ENCODE measurements at regions not wholly inside any gene's neighbourhood (a gene's known extent, or its start where the extent isn't known, plus 50 kb on each side); places are given as distances from the start of the nearest gene placed in this dataset.
"Not testable (repeated sequence)": the region's sequence is repeated elsewhere in the genome, so short reads cannot be mapped to it uniquely, and the experiment has no call there.

DNA sequence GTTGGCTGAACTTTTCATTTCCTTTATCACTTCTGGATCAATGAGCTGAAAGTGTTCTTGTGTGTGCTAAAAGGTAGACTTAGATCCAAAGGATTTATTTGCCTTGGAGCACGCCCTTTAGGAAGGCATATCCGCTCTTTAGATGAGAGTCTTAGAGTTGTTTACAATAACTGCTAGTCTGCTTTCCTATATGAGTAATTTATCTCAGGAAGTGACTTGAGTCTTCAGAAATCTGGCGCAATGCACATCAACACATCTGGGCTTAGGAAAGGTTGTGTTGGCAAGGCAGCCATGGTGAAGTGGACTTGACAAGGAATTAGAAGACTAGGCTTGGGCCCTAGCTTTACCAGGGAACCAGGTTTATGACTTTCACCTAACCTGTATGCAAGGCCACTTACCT is 204.1 kb upstream of the PTGFR start:
- no peak overlapping the region for H3K4me3 ChIP-seq (ENCODE audit: low read length)
- no peak for DNase-seq (ENCODE audit: low read depth, low spot score)

DNA sequence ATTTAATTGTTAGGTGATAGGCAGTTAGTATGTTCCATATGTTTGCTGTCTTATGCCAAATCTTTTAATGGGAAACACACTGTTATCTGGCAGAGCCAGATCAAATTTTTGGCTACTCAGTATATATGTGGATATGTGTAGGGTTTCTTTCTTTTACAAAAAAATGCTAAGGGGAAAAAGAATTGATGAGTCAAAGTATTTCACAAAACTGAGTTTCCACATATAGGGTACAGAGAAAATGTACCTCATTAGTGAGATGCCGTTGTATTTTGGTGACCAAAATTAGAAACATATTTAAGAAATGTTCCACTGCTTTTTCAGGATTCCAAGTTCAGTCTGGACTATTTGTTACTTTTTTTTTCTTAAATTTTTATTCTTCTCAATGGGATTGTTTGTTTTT is 201.2 kb upstream of the PTGFR start:
- DNase-seq (ENCODE audit: low read depth, low spot score), result no peak
- no peak overlapping the region for H3K4me3 ChIP-seq (ENCODE audit: low read length)

DNA sequence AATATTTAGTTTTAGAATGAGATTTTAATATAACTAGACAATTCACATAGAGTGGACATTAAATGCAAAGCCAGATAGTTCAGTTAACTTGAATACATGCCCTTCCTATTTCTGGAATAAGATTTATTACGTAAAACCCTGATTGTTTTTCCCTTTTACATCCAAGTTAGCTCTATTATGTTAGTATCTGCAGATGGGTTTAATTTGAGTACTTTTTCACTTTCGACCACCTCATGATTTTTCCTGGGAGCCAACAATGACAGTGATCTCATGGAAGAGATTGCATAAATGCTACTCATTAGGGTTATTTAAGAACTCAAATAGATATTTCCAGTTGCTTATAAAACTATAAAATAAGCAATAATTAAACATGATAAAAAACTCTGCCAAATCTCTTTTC is 199.4 kb upstream of the PTGFR start:
- no peak for DNase-seq (ENCODE audit: low read depth, low spot score)
- no peak overlapping the region for H3K4me3 ChIP-seq (ENCODE audit: low read length)

DNA sequence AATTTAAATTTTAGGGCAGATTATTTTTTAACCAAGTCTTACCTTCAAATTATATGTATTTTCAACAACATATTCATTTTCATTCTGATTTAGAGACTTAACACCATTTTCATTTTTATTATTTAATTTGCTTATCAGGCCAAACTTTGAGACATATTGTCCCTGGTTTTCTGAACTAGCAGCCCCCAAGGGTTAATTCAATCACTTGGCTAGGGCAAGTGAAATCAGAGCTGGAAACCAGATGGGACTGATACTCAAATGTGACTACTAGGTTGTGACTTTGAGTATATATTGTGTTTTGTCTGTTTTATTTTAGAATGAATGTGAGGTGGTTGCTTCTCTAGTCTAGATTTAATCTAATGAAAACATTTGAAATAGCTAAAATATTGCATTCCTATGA is 198.9 kb upstream of the PTGFR start:
- H3K4me3 ChIP-seq (ENCODE audit: low read length), result no peak overlapping the region
- no peak for DNase-seq (ENCODE audit: low read depth, low spot score)

DNA sequence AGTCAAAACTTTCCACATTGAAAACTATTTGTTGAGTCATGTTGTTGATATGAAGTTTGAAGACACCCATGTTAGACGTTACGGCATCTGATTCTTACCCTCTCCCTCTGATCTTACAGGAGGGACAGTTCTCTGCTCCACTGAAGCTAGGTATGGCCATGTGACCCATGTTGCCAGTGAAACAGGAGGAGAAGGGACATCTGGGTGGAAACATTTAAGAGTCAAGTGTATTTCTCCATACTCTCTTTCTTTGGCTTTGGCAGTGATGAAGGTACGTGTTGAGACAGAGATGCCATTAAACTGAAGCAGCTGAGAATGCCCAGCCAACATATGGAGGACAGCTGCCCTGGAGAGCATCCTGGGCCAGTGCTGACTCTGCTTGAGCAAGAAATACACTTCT is 198.4 kb upstream of the PTGFR start:
- no peak overlapping the region for H3K4me3 ChIP-seq (ENCODE audit: low read length)
- no peak for DNase-seq (ENCODE audit: low read depth, low spot score)

DNA sequence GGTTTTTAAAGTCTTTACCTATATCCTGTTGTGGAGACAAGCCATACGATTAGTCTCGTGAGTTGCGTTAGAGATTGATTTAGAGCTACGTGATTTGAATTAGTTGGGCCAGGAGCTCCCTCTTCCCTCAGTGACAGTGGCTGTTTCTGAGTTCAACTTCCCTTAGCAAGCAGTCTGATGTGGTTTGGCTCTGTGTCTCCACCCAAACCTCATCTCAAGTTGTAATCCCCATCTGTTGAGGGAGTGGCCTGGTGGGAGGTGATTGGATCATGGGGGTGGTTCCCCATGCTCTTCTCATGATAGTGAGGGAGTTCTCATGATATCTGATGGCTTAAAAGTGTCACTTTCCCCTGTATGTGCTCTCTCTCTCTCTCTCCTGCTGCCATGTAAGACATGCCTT is 192.9 kb upstream of the PTGFR start:
- DNase-seq (ENCODE audit: low read depth, low spot score), result peak; percentile 86
- no peak overlapping the region for H3K4me3 ChIP-seq (ENCODE audit: low read length)

DNA sequence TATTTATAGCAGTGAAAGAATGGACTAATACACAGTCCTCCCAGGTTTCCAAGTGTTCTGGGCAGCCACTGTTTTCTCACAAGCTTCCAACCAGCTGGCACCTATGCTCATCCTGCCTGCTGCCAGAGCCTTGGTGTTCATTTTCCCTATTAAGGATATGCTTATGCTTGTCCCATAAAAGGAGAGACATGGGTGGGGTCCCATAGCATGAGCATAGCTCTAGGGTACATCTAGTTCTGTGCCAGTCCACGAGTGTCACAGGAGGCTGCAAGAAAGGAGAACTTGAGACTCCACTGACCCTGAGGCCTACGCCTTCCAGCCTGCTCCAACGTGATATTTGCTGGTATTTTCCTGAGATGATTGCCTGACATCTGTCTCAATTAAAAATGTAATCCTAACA is 192.4 kb upstream of the PTGFR start:
- DNase-seq (ENCODE audit: low read depth, low spot score), result no peak

DNA sequence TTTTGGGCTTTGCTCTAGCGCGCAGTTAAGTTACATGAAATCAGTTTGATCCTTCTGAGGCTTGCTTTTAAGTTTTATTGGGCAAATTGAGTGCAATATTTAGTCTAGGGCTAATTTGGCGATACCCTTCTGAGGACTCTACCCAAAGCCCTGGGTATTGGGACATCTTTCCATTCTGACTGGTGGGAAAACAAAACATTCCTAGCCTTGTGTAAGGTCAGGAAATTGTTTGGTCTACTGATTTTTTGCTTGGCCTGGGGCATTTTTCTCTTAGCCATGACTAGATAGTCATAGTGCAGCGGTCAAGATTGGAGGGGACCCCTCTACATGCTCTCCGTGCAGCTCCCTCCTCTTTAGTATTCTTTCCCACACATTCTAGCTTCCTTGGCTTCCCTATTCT is 189.6 kb upstream of the PTGFR start:
- no peak for DNase-seq (ENCODE audit: low read depth, low spot score)
- no peak overlapping the region for H3K4me3 ChIP-seq (ENCODE audit: low read length)

More for the DNA sequence above, 192.4 kb upstream of the PTGFR start:
- no peak overlapping the region for H3K4me3 ChIP-seq (ENCODE audit: low read length)

DNA sequence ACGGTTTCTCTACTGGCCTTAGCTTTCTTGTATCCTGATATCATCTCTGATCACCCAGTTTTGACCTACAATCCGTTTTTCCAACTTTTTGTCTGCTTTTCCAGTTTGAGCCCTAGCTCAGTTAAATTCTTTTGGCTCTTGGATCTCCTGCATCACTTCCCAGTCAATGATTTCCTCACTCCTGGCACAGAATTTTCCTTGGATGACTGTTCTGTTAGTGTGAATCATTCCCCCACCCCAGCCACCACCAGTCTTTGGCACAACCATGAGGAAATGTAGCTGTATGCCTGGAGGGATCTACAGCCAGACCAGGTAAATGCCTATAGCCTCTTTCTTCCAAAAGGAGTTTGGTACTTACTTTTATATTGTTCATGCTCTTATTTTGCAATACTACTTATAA is 187.2 kb upstream of the PTGFR start:
- no peak for DNase-seq (ENCODE audit: low read depth, low spot score)
- no peak overlapping the region for H3K4me3 ChIP-seq (ENCODE audit: low read length)

DNA sequence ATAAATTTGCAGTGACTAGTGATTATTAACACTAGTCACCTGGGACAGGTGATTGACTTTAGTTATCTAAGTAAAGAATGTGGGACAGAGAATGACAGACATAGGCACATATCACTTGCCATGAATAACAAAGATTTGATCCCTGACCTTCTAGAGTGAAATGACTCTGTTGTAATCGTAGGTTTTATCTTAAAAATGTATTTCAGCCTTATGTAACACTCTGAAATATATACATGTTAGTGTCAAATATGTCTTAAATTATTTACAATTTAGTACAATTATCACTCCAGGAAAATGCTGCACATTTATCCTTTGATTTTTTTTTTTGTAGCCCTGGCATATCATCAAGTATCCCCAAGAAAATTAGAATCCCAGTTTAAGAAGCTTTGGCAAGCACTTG is 186.4 kb upstream of the PTGFR start:
- DNase-seq (ENCODE audit: low read depth, low spot score), result no peak

DNA sequence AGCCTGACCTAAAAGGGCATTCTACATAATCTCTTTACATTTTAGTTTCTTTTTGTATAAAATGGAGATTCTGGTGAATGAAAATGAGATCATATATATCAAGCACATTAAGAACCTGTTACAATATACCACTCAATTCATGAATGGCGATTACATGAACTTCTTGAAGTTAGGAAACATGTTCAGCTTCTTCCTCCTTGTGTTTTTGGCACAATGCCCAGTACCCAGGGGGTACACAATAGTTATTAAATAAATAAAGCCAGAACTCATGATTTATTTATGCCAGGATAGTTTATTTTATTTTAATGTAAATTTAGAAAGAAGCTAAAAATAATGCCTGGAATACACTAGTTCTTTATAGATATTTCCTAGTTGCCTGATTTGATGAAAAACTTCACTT is 186.0 kb upstream of the PTGFR start:
- H3K4me3 ChIP-seq (ENCODE audit: low read length), result no peak overlapping the region
- no peak for DNase-seq (ENCODE audit: low read depth, low spot score)

More for the DNA sequence above, 186.4 kb upstream of the PTGFR start:
- H3K4me3 ChIP-seq (ENCODE audit: low read length), result no peak overlapping the region

DNA sequence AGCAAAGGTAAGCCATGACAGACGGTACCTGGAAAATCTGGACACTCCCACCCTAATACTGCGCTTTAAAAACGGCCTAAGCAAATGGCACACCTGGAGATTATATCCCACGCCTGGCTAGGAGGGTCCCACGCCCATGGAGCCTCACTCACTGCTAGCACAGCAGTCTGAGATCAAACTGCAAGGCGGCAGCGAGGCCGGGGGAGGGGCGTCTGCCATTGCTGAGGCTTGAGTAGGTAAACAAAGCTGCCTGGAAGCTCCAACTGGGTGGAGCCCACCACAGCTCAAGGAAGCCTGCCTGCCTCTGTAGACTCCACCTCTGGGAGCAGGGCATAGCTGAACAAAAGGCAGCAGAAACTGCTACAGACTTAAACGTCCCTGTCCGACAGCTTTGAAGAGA is 180.5 kb upstream of the PTGFR start:
- DNase-seq (ENCODE audit: low read depth, low spot score); H3K4me3 ChIP-seq (ENCODE audit: low read length): not testable (repeated sequence)

DNA sequence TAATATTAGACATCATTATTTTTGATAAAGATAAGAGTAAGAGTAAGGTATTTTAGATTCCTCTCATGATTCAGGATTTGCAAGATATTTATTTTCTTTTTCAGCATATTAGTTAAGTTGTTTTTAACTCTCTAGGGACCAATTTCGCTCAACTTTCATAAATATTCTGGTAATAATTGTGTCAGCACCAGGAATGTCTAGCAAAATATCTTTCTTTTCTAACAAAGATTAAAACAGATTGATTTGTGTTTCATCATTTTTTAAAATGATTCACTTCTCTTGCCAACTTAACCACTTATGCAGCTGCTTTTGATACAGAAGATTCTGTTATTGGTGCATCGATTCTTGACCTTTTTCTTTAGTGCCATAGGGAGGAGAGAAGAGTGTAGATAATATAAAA is 172.8 kb upstream of the PTGFR start:
- DNase-seq (ENCODE audit: low read depth, low spot score), result no peak
- H3K4me3 ChIP-seq (ENCODE audit: low read length), result no peak overlapping the region

DNA sequence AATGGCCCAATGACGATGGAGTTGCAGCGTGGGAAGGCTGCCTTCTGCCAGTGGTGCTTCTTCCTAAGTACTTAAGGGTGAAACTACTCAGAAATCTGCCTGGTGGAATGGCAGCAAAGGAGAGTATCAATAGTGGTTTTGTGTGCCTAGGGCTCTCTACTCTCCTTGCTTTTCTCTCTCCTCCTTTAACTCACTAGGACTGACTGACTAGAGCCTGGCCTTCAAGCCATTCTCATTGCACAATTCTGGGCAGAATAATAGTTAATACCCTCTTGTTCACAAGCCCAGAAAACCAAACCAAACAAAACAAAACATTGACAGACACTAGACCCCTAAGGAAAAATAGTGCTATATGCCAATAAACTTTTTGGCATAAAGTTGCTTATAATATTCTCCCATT is 171.2 kb upstream of the PTGFR start:
- no peak overlapping the region for H3K4me3 ChIP-seq (ENCODE audit: low read length)
- DNase-seq (ENCODE audit: low read depth, low spot score), result no peak

DNA sequence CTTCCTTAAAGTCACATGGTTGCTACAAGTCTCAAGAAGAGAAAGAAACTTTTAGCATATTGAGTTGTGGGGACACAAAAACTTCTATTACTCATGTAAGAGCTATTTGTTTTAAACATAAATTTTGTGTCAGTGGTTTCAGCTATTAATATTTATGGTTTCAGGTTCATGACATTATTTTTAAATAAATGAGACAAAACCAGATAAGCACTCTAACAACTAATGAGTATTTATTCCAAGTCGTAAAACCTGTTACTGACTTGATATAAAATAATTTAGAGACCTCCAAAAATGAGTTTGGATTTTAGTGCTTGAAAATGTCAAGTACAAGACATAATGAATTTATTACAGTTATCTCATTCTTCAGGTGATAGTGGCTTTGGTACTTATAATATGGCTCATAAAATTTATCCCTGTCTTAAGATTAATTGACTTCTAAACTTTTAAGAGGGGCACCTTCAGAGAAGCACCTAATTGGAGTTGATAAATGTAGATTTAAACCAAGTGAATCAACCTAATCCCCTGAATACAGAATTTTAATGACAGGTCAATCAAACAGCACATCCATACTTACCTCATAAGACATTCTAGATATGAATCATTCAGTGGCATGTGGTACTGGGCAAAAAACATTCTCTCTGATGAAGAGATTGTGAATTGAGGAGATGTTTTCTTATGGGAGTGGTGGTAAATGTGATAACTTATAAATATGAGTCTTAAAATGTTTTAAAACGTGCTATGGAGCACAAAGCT is 167.7 kb upstream of the PTGFR start:
- no peak overlapping the region for H3K4me3 ChIP-seq (ENCODE audit: low read length)
- no peak for DNase-seq (ENCODE audit: low read depth, low spot score)

DNA sequence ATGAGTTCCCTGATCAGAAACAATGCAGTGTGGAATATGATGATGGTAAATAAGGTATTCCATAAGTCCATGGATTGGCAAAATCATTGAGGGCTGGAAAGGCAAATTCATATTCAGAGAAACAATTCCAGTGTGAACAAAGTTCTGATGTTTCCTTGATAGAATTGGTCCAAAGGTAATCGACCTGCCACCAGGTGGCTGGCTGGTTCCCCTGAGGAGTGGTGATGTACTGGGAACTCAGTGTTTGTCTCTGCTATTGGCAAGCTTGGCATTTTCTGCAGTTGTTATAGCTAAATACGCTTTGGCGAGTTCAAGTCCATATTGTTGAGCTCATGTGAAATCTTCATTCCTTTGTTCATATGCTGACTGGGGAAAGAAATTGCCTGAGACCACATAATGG is 165.5 kb upstream of the PTGFR start:
- H3K4me3 ChIP-seq (ENCODE audit: low read length), result no peak overlapping the region
- no peak for DNase-seq (ENCODE audit: low read depth, low spot score)

DNA sequence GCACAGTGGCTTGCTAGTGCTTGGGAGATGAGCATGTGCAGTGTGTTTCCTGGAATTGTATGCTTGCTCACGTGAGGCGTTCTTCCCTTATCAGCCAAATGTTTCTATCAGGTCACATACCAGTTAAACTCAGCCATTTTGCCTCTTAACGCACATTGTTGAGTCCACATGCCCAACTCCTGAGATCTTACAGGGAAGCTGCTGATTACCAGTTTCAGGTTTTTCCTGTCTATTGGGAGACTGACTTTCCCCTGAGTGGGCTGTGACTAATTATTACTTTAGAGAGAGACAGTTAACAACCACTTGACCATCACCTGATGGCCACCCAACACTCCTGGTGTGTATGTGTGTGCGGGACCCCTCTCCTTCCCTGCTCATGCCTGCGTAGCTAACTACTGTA is 161.3 kb upstream of the PTGFR start:
- H3K4me3 ChIP-seq (ENCODE audit: low read length), result no peak overlapping the region
- DNase-seq (ENCODE audit: low read depth, low spot score), result no peak

DNA sequence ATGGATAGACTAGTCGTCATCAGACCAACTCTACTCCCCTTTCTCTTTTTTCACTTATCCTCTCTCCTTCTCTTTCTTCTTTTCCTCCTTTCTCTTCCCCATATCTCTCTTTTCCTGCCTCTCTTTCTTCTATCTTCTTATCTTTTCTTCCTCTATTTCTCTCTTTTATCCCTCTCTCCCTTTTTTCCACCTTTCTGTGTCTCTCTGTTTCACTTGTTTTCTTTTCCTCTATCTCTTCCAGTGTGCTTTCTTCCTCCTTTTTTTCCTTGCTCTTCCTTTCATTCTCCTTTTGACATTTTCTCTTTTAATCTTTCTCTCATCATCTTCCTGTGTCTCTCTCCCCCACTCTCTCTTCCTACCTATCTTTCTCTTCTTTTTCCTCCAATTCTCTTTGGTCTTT is 159.0 kb upstream of the PTGFR start:
- no peak for DNase-seq (ENCODE audit: low read depth, low spot score)
- H3K4me3 ChIP-seq (ENCODE audit: low read length), result no peak overlapping the region

DNA sequence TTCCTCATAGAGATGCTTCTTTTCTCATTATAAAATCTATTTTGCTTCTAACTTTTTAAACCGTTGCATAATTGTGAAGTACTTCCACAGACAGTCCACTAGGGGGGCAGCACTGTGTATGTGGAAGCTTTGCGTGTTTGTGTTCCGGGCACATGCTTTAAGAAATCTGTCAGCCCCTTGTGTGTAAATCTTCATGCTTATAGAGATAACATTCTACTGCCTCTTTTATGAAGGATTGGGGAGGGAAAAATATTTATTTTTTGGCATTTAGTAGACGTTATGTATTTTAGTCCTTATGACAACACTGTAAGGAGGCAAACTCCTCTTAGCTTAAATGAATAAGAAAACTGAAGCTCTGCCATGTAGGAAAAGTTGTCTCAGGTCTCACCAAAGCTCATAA is 157.3 kb upstream of the PTGFR start:
- no peak overlapping the region for H3K4me3 ChIP-seq (ENCODE audit: low read length)
- DNase-seq (ENCODE audit: low read depth, low spot score), result peak; percentile 35

DNA sequence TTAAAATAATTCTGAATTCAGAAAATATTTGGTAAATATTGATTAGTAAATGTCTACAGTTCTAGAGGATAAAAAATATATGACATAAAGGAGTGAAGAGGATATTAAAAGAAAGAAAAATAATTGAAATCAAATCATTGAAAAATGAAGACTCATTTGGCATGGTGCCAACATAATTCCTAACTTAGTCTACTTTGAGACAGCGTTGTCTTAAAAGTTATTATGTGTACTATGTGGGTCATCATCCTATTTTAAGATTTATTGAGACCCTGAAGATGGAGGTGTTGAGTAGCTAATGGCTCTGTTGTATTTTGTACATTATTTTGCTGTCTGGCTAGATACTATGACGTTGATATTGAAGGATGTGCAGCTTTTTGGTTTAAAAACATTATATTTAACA is 156.7 kb upstream of the PTGFR start:
- no peak overlapping the region for H3K4me3 ChIP-seq (ENCODE audit: low read length)
- DNase-seq (ENCODE audit: low read depth, low spot score), result no peak

DNA sequence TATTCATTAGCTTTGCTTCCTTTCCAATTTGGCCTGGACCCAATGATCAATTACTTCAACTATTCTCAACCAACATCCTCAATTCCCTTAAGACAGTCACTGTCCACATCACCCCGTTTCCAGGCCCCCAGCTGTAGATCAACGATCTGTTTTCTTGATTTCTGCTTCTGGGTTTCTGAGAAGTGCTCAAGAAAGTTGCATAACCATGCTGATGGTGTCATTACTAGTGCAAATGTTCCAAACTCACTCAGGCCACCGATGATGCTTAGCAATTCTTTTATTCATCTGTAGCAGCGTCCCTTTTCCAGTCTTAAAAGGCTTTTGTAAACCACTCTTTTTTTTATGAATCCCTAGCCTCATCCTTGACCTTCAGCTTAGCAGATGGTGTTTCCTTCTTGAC is 155.8 kb upstream of the PTGFR start:
- H3K4me3 ChIP-seq (ENCODE audit: low read length), result no peak overlapping the region
- no peak for DNase-seq (ENCODE audit: low read depth, low spot score)

DNA sequence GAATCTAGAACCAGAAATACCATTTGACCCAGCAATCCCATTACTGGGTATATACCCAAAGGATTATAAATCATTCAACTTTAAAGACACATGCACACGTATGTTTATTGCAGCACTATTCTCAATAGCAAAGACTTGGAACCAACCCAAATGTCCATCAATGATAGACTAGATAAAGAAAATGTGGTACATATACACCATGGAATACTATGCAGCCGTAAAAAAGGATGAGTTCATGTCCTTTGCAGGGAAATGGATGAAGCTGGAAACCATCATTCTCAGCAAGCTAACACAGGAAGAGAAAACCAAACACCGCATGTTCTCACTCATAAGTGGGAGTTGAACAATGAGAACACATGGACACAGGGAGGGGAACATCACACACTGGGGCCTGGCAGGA is 154.0 kb upstream of the PTGFR start:
- not testable (repeated sequence) for DNase-seq (ENCODE audit: low read depth, low spot score); H3K4me3 ChIP-seq (ENCODE audit: low read length)
